Heart left ventricle (tissue), 13 donors: ENCODE measurements at regions not wholly inside any gene's neighbourhood (a gene's known extent, or its start where the extent isn't known, plus 50 kb on each side); places are given as distances from the start of the nearest gene placed in this dataset.

ENCODE experiments used
- CTCF ChIP-seq, 12 donors: fragments of 200-600 bp; sonication (generic) in 4 of 12; IDR thresholded peaks; one replicate each; pipeline versions ENCODE4 v1.5.0 to v1.8.0; 2018 to 2022; ENCODE audit warnings: antibody characterized with exemption in 12 of 12, mild to moderate bottlenecking in 5 of 12
- POLR2A ChIP-seq, 2 donors: fragments of 450-650 bp; IDR thresholded peaks; one replicate each; pipeline ENCODE4 v1.6.1; 2017; ENCODE audit warnings: antibody characterized with exemption in 2 of 2, mild to moderate bottlenecking in 2 of 2, moderate library complexity in 2 of 2
- donor health status: ischemic (EF 13 %, LVEDD 7.1; RV severe dilation, severe dysfunction).
- donor health status: DM: no; HTN: yes; CAD: no.
- donor health status: DM: no; HTN: no; CAD: no.
- donor health status: ischemic (EF 25% LVEDD 6.9; RV normal size, moderate dysfunction).
- donor health status: ischemic (EF 25% LVEDD 5.7; RV mildly dilated, moderate dysfunction).
- donor health status: ischemic (EF 35%, LVEDD 5.7; RV mildly dilated, moderate dysfunction).
- donor health status: nonischemic (EF 11% LVEDD 7.7; RV severe dilation, severe dysfunction).
- donor health status: DM: yes; HTN: yes; CAD: no.
- donor health status: PGD.
- donor health status: ischemic (EF 29% LVEDD 5.4; RV normal size, mild dysfunction).
- donor health status: nonischemic (EF 23%, LVEDD 6.1; RV moderate dilation, normal function).

- TF ChIP-seq POLR2A (IDR thresholded peaks at IDR 0.05): no peak
- no peak for TF ChIP-seq CTCF (IDR thresholded peaks at IDR 0.05)
These were observed 100.3 kb upstream of the DPYD start for GRCh38 chr1:98021126-98021525.
